Stimulated activated CD4-positive, alpha-beta T cell treated with anti-CD3 and anti-CD28 coated beads, Interleukin-12 subunit alpha, Interleukin-12 subunit beta, amount 100 ng/mL, for 48 hours (primary cell): ENCODE measurements at regions not wholly inside any gene's neighbourhood (a gene's known extent, or its start where the extent isn't known, plus 50 kb on each side); places are given as distances from the start of the nearest gene placed in this dataset.

Experiments used
- DNase-seq, 3 donors: peaks; one replicate each; pipeline ENCODE4 v3.0.0-alpha.2; 2020; ENCODE audit warnings: low read depth in 2 of 3, low spot score in 1 of 3

- no peak for DNase-seq
Measured at GRCh38 chr21:31566611-31567010, 92.9 kb upstream of the SOD1 start.

GRCh38 chr21:31566064-31566463 is 93.4 kb upstream of the SOD1 start:
- no peak for DNase-seq

- DNase-seq = no peak
Measured at GRCh38 chr21:31564439-31564838, 95.1 kb upstream of the SOD1 start.

GRCh38 chr21:31560479-31560878 is 99.0 kb upstream of the SOD1 start:
- DNase-seq = no peak

GRCh38 chr21:31559368-31560119 is 99.9 kb upstream of the SOD1 start:
- peak; percentile 90 to 92 (median 91) for DNase-seq

GRCh38 chr21:31558962-31559367 is 100.5 kb upstream of the SOD1 start:
- DNase-seq = peak; percentile 85 to 90 (median 87)

- DNase-seq = peak in 1 of 3 donors; percentile 22
Measured at GRCh38 chr21:31558189-31558961, 101.1 kb upstream of the SOD1 start.

- DNase-seq = no peak
Measured at GRCh38 chr21:31557421-31558188, 101.9 kb upstream of the SOD1 start.

- no peak for DNase-seq
Measured at GRCh38 chr21:31556662-31557061, 102.8 kb upstream of the SOD1 start.

- no peak for DNase-seq
Measured at GRCh38 chr21:31555741-31556191, 103.7 kb upstream of the SOD1 start.

- DNase-seq = peak in 2 of 3 donors; percentile 25 to 30
Measured at GRCh38 chr21:31554511-31555022, 104.9 kb upstream of the SOD1 start.

- no peak for DNase-seq
Measured at GRCh38 chr21:31553926-31554325, 105.6 kb upstream of the SOD1 start.

- no peak for DNase-seq
Measured at GRCh38 chr21:31553461-31553860, 106.0 kb upstream of the SOD1 start.

GRCh38 chr21:31552826-31553225 is 106.7 kb upstream of the SOD1 start:
- no peak for DNase-seq

GRCh38 chr21:31550070-31550469 is 109.4 kb upstream of the SOD1 start:
- DNase-seq = no peak

GRCh38 chr21:31548688-31549087 is 110.8 kb upstream of the SOD1 start:
- DNase-seq = no peak

GRCh38 chr21:31546443-31547170 is 112.9 kb upstream of the SOD1 start:
- DNase-seq = no peak

- DNase-seq = no peak
Measured at GRCh38 chr21:31545036-31545435, 114.5 kb upstream of the SOD1 start.

GRCh38 chr21:31543191-31543590 is 116.3 kb upstream of the SOD1 start:
- DNase-seq = no peak

GRCh38 chr21:31538816-31539215 is 120.7 kb upstream of the SOD1 start:
- no peak for DNase-seq
